DMS153 treated with DMSO at 0.1 percent for 48 hours (cell line): ENCODE measurements at regions not wholly inside any gene's neighbourhood (a gene's known extent, or its start where the extent isn't known, plus 50 kb on each side); places are given as distances from the start of the nearest gene placed in this dataset.
"Not testable (repeated sequence)": the region's sequence is repeated elsewhere in the genome, so short reads cannot be mapped to it uniquely, and the experiment has no call there.

Source experiments
- DNase-seq: peaks from one replicate; lab custom pipeline; 2025; ENCODE audit not compliant: unreplicated experiment; lab: John Stamatoyannopoulos, UW

DNA sequence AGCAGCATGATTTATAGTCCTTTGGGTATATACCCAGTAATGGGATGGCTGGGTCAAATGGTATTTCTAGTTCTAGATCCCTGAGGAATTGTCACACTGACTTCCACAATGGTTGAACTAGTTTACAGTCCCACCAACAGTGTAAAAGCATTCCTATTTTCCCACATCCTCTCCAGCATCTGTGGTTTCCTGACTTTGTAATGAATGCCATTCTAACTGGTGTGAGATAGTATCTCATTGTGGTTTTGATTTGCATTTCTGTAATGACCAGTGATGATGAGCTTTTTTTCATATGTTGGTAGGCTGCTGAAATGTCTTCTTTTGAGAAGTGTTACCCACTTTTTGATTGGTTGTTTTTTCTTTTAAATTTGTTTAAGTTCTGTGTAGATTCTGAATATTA is 245.2 kb downstream of the SYT10 start:
- DNase-seq = not testable (repeated sequence)

DNA sequence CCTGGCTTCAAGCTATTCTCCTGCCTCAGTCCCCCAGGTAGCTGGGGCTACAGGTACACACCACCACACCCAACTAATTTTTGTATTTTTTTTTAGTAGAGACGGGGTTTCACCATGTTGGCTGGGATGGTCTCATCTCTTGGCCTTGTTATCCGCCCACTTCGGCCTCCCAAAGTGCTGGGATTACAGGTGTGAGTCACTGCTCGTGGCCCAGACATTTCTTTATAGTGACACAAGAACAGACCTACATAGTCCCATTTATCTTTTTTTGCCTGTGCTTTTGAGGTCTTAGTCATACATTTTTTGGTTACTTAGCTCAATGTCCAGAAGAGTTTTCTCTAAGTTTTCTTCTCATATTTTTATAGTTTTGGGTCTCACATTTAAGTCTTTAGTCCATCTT is 247.4 kb downstream of the SYT10 start:
- no peak for DNase-seq

DNA sequence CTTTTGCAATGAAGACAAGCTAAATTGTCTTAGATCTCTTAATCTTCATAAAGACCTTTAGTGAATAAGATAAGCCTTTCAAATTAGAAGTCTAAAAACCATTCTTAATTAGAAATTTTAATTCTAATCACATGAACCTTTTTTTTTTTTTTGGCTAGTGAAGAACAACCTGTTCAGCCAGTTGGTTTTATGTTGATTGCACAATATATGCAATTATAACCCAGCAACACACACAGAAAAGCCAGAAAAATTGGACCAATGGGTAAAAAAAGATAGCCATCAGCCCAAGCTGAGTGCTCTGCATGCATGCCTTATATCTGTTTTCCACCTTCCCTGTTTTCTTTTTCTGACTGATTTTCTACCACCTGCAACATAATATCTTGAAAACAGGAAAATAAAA is 252.2 kb downstream of the SYT10 start:
- DNase-seq = no peak

DNA sequence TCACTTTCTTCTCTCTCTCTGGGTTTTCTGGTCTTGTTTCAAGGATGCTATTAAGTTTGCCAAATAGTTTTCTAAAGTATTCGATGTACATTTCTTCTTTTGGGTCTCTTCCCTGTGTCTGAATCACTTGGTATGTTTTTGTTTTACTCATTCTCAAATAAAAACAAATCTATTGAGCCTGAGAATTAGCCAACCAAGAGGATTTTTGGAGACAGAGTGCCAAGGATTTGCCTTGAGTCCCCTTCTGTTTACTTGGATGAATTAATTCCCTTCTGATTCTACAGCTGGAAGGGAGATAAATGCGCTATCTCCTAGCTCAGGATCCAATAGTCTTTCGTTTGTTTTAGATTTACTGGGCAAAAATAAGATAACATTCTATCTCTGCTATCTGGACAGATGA is 255.5 kb downstream of the SYT10 start:
- DNase-seq = no peak

DNA sequence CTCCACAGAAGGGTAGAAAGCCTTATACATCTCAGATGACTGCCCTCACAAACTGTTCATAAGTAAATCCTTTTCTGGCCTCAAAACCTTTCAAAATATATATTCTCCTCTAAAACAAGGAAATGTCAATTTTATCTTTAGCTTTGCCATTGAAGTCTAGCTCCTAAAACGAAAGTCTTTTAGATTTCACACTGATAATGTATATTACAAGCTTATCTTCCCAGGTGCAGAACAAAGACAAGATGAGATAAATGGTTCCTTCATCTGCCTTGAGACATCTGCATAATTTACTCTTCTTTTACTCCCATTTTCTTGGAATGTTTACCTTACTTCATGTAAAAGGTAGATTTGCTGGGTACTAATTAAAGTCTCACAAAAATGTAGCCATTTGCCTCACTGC is 257.1 kb downstream of the SYT10 start:
- DNase-seq = no peak

DNA sequence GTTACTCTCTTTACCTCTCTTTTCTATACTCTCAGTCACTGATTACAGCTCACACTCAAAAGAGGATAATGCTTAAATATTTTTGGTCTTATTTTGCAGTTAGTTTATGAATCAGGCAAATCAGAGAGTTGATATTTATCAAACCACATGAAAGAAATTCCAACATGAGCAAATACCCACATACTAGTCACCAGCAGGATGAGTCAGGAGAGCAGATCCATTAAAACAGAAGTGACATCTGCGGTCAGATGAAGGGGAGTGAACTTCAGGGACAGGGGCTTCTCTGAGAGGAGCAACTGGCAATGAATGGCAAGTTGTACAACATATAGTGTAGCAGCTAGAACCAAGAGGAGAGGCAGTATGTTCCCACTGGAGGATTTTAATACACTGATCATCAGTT is 258.7 kb downstream of the SYT10 start:
- DNase-seq = no peak

DNA sequence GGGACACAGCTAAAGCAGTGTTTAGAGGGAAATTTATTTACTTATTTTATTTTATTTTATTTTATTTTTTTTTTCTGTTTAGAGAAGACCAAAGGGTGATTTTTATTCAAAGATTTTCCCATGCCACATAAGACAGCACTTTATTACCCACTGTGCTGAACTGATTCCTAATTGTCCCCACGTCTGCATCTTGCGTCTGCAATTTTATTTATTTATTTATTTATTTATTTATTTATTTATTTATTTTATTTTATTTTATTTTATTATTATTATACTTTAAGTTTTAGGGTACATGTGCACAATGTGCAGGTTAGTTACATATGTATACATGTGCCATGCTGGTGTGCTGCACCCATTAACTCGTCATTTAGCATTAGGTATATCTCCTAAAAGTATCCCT is 269.7 kb upstream of the PKP2 start:
- DNase-seq = not testable (repeated sequence)

DNA sequence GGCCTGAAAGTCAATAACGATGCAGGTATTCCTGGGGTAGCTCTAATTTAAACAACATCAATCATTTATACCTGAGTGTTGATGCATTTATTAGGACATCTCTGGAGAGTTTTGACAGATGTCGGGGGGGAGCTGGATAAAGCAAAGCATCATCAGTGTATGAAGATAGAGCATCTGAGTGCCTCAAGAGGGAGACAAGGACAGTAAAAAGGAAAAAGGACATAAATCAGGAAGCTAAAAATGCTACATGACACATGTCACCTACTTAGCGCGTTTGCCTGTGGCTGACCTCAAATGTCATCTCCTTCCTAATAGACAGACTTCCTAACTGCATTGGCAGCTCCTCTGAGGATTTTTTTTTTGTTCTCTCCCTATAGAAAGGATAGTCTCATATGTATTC is 259.5 kb upstream of the PKP2 start:
- no peak for DNase-seq

DNA sequence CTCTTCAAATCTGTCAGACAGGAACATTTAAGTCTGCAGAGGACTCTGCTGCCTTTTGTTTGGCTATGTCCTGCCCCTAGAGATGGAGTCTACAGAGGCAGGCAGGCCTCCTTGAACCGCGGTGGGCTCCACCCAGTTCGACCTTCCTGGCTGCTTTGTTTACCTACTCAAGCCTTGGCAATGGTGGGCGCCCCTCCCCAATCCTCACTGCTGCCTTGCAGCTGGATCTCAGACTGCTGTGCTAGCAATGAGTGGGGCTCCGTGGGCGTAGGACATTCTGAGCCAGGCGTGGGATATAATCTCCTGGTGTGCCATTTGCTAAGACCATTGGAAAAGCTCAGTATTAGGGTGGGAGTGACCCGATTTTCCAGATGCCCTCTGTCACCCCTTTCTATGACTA is 250.7 kb upstream of the PKP2 start:
- not testable (repeated sequence) for DNase-seq

DNA sequence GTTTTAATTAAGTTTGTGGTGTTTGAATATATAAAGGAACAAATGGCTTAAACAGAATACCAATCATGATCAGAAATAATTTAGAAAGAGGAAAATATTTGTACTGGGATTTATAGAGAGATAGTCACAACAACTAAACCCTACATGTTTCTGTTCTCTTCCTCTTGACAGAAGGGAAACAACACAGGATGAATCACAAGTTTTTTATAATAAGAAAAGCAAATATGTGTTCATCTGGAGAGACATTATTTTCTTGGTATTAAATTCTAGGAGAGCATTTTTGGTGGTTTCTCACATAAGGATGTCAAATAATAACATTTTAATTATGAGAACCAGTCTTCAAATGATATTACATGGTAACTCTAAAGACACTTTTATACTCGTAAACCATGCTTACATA is 232.9 kb upstream of the PKP2 start:
- no peak for DNase-seq

DNA sequence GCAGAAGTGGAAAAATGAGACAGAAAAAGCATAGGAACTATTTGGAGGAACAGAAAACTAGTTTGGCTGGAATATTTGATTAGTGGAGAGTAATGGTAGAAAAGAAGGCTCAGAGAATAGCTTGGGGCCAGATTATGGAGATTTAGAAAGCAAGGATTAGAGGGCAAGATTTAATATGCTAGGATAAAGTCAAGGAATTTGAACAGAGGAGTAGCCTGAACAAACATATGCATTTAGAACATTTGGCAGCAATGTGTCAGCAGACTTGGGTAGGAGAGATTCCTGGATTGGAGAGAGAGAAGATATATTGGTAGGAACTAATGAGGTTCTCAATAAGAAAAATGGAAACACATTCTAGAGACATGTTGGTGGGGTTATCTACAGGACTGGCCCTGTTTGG is 229.2 kb upstream of the PKP2 start:
- no peak for DNase-seq

DNA sequence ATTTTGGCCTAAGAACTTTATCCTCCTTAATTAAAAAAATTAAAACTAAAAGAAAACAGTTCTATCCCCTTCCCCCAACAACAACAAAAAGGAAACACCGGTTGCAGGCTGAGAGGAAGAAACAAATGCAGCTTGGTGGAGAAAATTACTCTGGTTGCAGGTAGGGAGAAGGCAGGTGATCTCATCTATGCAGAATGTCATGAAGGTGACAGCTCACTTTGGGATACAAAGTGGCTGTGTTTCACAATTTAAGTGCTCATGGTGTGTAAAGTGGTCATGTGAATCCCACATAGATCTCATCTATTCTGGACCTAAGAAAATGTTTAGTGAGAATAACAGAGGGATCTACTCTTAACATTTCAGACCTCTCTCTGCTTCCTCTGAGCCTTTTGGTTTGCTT is 219.7 kb upstream of the PKP2 start:
- DNase-seq = no peak

DNA sequence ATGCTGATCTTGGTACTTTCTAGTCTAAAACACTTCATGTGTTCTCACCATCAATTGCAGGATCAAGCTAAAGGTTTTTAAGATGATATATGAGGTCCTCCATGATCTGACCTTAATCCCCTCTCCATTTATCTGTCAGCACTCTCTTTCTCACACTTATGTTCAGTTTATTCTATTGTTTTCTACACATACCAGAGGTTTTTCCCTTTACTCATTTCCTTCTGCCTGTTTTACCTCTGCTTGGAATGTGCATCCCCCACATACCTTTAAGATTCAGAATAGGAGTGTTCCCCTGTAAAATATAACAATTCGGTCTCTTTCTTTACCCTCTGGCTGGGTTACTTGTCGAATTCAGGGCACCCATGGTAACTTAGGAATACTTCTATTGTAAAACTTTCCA is 219.1 kb upstream of the PKP2 start:
- no peak for DNase-seq

DNA sequence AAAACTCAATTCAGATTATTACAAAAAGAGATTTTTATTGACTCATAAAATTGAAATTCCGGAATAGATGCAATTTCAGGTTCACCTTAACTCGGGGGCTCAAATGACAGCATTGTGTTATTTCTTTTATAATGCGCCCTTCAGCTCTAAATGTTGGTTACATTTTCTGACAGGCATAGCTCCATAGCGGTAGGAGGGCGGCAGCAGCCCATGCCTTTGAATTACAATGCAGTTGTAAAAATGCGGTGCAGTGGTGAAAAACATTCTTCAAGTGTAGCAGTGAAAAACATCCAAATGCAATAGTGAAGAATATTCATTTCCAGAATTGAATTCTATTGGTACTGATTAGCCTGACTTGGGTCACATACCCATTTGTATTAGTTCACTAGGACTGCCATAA is 215.3 kb upstream of the PKP2 start:
- DNase-seq = no peak

DNA sequence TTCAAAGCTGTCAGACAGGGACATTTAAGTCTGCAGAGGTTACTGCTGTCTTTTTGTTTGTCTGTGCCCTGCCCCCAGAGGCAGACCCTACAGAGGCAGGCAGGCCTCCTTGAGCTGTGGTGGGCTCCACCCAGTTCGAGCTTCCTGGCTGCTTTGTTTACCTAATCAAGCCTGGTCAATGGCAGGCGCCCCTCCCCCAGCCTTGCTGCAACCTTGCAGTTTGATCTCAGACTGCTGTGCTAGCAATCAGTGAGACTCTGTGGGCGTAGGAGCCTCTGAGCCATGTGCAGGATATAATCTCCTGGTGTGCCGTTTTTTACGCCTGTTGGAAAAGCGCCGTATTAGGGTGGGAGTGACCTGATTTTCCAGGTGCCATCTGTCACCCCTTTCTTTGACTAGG is 211.2 kb upstream of the PKP2 start:
- DNase-seq = not testable (repeated sequence)

DNA sequence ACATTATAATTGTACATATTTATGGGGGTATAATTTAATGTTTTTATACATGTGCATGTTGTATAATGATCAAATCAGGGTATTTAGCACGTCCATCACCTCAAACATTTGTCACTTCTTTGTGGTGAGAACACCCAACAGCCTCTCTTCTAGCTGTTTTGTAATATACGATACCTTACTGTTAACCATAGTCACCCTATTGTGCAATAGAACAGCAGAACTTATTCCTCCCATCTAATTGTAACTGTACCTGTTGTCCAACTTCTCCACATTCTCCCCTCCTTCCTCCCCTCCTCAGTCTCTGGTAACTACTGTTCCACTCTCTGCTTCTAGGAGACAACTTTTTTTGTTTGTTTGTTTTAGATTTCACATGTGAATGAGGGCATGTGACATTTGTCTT is 197.0 kb upstream of the PKP2 start:
- DNase-seq = no peak

DNA sequence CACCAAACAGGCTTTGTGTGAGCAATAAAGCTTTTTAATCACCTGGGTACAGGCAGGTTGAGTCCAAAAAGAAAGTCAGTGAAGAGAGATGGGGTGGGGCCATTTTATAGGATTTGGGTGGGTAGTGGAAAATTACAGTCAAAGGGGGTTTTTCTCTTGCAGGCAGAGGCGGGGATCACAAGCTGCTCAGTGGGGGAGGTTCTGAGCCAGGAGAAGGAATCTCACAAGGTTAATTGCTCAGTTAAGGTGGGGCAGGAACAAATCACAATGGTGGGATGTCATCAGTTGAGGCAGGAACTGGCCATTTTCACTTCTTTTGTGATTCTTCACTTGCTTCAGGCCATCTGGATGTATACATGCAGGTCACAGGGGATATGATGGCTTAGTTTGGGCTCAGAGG is 191.3 kb upstream of the PKP2 start:
- not testable (repeated sequence) for DNase-seq

DNA sequence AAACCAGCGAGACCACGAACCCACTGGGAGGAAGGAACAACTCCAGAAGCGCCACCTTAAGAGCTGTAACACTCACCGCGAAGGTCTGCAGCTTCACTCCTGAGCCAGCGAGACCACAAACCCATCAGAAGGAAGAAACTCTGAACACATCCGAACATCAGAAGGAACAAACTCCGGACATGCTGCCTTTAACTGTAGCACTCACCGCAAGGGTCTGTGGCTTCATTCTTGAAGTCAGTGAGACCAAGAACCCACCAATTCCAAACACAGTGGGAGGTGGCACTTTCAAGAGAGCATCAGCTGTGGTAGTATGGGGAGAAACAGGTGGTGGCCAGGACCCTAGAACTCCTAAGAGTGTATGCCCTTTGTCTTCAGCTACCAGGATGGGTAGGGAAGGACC is 179.8 kb upstream of the PKP2 start:
- DNase-seq = not testable (repeated sequence)

DNA sequence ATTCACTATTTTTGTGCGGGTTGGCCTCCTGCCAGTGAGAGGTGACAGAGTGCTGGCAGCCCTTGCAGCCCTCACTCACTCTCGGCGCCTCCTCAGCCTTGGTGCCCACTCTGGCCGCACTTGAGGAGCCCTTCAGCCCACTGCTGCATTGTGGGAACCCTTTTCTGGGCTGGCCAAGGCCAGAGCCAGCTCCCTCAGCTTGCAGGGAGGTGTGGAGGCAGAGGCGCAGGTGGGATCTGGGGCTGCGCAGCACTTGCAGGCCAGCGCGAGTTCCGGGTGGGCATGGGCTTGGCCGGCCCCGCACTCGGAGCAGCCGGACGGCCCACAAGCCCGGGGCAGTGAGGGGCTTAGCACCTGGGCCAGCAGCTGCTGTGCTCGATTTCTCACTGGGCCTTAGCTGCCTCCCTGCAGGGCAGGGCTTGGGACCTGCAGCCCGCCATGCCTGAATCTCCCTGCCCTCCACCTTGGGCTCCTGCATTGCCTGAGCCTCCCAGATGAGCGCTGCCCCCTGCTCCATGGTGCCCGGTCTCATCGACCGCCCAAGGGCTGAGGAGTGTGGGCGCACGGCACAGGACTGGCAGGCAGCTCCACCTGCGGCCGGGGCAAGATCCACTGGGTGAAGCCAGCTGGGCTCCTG is 178.7 kb upstream of the PKP2 start:
- DNase-seq = not testable (repeated sequence)

DNA sequence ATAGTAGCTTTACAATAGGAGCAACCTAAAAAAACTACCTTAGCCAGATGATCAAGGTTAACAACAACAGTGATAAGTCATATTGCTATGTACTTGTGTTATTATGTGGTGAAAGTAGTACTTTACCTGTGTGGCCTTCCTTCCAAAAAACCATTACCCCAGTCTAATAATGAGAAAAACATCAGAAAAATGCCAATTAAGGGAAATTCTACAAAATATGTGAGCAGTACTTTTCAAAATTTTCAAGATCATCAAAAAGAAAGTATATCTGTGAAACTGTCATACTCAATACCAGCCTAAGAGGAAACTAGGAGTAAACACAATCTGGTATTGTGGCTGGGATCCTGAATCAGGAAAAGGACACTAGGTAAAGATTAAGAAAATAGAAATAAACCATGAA is 165.3 kb upstream of the PKP2 start:
- DNase-seq = no peak

DNA sequence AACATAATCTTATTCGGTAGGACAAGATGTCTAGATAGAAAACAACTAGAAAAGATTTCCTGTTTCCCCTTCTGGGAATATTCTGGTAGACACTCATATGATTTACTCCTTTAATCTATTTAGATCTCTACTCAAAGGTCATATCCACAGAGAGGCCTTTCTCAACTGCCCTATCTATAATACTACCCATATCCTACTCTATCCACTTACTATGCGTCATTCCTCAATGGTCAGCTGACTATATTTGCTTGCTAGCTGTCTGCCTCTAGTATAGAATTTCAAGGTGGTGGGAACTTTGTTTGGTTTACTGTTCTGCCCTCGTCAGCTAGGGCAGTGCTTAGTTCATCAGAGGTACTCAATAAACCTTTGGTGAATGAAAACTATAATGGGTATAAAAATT is 157.8 kb upstream of the PKP2 start:
- no peak for DNase-seq

DNA sequence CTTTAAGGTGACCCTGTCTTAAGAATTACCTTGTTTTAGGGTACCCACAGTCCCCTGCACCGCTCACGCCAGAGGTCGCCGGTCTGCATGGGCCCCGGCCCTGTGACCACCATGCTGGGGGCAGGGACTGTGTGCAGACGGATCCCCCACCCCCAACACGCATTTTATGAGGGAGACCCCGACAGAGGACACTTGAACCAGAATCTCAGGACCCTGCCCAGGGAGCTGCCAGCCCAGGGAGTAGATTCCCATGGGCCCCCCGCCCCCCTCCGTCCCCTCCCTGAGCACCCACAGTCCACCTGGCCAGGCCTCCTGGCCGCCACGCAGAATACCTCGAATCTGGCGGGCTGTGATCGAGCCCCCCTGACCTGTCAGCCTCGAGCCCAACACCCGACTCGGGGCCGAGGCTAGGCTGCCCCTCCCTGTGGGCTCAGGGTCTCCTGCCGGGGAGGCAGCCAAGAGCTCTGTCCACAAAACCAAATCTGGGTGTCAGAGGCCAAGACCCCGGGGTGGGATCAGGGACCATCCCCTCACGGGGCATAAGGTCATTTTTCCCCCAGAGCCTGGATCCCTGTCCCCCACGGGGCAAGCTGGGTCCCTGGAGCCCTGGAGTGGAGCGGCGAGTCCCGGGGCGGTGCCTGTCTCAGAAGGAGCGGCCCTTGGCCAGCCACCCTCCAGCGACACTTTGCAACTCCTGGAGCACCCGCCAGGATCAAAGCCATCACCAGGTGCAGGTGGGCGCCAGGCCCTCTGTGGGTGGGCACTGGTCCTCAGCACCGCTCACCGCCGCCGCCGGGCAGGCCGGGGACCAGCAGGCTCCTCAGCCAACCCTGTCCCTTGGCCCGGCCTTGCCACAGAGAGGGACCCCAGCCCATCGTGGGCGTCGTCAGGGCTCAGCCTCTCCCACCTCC is 155.8 kb upstream of the PKP2 start:
- DNase-seq = no peak

DNA sequence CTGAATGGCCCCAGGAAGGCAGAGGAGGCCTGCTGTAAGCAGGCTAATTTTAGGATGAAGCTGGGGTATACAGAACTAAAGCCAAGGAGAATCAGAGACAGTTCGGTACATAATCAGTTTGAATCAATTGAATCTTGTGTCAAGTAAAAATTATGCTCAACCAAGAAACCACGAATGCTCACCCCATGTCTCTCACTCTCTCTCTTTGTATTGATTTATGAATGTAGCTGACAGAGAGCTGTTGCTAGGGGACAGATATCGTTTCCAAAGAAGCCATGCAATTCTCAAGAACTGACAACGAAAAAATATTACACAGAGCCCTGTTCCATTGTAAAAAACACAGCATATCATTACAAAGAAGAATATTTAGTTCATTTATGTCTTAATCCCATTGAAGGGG is 151.1 kb upstream of the PKP2 start:
- DNase-seq = no peak
